HG03460 (cell line): ENCODE measurements at regions not wholly inside any gene's neighbourhood (a gene's known extent, or its start where the extent isn't known, plus 50 kb on each side); places are given as distances from the start of the nearest gene placed in this dataset.

Experiments
- ATAC-seq: cut with Tn5 transposase; IDR thresholded peaks from one replicate; pipeline ENCODE4 v1.9.1; 2021; ENCODE audit not compliant: unreplicated experiment

- ATAC-seq = no peak
Observed at GRCh38 chr1:239221656-239222055, 164.7 kb upstream of the CHRM3 start.

DNA sequence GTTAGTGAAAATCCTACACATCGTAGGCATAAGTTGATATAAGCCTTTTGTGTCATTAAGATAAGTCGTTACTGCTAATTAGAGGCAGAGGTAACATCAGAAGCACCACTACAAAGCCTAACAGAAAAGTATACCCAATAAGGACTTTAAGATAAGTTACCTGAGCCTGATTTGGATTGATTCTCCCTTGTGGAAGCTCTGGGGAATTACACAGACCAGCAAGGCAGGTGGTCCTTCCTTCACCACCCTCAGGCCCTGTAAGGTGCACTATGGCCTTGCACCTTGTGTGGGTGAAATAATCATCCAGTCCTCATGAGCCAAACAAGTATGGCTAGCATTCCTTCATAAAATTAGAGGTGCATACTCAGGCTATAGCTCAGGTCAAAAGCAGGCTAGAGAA is 166.7 kb upstream of the CHRM3 start:
- no peak for ATAC-seq

- ATAC-seq = no peak
Observed at GRCh38 chr1:239218301-239218700, 168.1 kb upstream of the CHRM3 start.

- ATAC-seq = no peak
Observed at GRCh38 chr1:239212811-239213220, 173.6 kb upstream of the CHRM3 start.

GRCh38 chr1:239209591-239209990 is 176.8 kb upstream of the CHRM3 start:
- ATAC-seq = no peak

- ATAC-seq = no peak
Observed at GRCh38 chr1:239204401-239204800, 182.0 kb upstream of the CHRM3 start.

- ATAC-seq = no peak
Observed at GRCh38 chr1:239197871-239198270, 188.5 kb upstream of the CHRM3 start.

- ATAC-seq = no peak
Observed at GRCh38 chr1:239189998-239190512, 196.3 kb upstream of the CHRM3 start.

- no peak for ATAC-seq
Observed at GRCh38 chr1:239186487-239186886, 199.9 kb upstream of the CHRM3 start.

GRCh38 chr1:239185245-239185619 is 201.1 kb upstream of the CHRM3 start:
- no peak for ATAC-seq

DNA sequence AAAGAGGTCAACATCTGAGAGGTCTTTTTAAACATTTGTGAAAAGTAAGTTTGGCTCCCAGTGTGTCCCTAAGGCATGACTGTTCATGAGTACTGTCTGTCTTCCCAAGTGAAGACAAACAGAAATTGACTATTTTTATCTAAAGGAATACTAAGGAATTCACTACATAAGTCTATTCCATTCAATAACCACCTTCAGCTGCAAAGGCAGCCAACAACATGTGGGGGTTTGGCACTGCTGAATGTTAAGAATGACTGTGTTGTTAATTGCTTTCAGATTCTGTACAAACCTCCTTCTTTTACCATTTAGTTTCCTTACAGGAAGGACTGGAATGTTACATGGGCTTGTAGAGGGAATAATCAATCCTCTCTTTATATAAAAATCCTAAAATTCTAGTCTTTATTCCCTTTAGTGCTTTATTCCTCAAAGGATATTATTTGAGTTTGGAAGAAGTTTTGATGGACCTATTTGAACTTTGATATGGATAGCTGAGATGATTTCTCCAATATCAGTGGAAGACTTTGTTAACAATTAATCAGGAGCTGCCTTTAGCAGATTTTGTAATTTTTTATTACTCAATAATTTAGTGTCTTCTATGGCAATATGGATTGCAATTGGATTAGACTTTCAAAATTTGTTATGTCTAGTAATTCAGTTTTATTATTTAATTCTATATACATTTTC is 201.7 kb upstream of the CHRM3 start:
- no peak for ATAC-seq

- no peak for ATAC-seq
Observed at GRCh38 chr1:239178961-239179360, 207.4 kb upstream of the CHRM3 start.

- ATAC-seq = no peak
Observed at GRCh38 chr1:239174880-239175279, 211.5 kb upstream of the CHRM3 start.

DNA sequence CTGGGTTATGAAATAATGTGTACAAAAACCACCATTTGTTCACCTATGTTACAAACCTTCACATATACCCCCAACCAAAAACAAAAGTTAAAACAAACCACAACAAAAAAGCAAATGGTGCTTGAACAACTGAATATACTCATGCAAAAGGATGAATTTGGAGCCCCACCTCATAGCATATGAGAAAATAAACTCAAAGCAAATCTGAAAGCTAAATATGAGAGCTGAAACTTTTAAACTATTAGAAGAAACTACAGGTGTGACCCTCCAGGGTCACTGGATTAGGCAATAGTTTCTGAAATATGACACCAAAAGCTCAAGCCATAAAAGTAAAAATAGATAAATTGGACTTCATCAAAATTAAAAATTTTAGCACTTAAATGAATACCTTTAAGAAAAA is 215.5 kb upstream of the CHRM3 start:
- no peak for ATAC-seq

- no peak for ATAC-seq
Observed at GRCh38 chr1:239169276-239169675, 217.1 kb upstream of the CHRM3 start.

DNA sequence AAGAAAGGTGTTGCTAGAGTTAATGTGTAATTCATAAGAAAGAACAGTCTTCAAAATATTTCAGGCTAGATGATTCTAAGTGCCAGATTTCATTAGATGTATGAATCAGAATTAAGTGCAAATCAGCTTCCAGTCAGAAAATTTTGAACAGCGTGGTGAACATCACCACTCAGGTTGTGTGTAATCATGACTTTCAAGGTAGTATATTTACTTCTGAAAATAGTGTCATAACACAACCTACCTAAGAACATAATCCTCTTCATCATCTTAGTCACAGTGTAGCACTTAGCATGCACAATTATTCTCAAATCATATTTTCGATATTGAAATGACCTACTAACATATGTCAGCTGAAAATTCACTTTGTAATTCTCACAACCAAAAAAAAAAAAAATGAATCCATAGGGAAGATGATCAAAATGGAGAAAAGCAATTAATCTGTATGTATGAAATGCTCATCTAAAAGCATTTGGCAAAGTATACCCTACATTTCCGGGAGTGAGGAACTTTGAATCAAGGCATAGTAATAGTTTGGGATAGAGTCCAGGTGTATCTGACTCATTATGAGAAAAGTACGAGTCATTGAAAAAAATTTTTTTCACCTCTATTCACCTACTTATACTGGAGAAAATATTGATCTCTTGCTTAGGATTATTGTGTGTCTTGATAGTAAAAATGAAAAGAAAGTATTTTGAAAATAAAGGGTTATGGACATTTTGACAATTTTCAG is 221.8 kb upstream of the CHRM3 start:
- ATAC-seq = no peak

- ATAC-seq = no peak
Observed at GRCh38 chr1:239155466-239156091, 230.8 kb upstream of the CHRM3 start.

DNA sequence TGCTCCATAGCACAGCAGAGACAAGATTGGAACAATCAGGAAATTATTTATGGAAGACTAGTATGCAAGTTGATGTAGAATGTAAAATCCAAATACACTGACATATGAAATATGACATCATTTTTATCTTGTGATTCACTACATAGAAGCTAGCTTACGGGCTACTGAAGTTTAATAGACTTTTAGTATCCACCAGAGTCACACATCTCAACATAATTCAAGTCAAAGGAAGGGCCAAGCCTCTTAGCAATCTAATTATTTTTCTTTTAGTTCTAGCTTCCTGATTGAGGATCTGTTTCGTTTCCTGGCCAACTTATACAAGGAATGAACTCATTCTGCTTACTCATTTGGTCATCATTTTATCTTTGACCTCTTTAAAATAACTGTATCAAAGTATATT is 234.4 kb upstream of the CHRM3 start:
- ATAC-seq = no peak

DNA sequence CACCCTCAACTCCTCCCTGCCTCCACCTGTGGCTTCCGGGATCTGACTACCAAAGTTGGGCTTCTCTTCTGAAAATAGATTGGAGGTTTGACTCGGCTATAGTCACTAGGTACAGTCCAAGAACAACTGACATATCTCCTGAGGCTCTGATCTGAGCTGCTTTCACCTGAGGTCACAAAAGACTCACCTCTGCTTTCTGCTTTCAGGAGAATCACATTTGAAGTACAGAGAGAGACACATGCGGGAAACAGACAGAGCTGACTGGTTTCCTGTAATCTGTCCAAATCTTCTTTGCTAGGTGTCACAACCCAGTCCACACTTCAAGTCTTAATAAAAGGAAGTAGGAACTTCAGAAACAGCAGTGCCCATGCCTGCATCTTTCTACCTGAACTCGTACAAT is 245.4 kb upstream of the CHRM3 start:
- no peak for ATAC-seq

DNA sequence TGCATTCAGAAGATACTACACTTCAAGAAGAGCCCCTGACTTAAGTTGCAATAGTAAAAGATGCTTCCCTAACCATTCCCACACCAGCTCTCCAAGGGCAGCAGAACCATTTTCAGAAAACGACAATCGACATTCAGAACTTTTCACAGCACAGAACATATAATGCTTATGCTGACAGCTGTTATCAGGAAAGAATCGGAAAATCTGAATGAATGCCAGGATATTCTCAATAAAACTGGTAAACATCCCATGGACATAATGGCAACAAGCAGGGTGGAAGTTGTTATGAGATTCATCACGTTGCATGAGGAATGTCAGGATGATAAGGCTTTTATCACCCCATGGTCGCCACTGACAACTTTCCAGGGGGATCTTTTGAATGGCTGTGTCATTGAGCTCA is 246.6 kb upstream of the CHRM3 start:
- no peak for ATAC-seq

- ATAC-seq = no peak
Observed at GRCh38 chr1:239128541-239128940, 257.8 kb upstream of the CHRM3 start.

DNA sequence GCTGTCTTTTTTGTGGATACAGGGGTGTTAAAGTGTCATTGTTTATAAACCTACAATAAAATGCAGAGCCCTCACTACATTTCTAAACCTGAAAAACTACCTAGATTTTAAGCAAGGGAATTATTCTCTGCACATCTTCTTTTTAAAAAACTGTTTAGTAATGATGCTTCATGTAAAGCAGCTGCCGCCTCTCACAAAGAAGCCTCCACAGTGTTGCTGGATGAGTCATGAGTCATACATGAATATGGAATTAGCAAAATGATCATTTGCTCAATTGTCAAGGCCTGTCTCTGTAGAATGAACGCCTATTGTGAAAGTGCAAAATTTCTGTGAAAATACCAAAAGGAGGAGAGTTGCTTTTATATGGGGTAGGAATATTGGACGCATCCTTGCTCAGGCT is 259.5 kb upstream of the CHRM3 start:
- no peak for ATAC-seq
